Breast epithelium (tissue), 4 donors: ENCODE measurements at regions not wholly inside any gene's neighbourhood (a gene's known extent, or its start where the extent isn't known, plus 50 kb on each side); places are given as distances from the start of the nearest gene placed in this dataset.

Experiments used
- DNase-seq, 2 donors: peaks; one replicate each; pipeline ENCODE4 v3.0.0-alpha.2; 2019; ENCODE audit warnings: low spot score in 2 of 2
- H3K27ac ChIP-seq, 2 donors: fragments of 200-600 bp; sonication (generic) in 1 of 2; one replicate each; pipeline ENCODE4 v1.5.1; 2016 to 2019; ENCODE audit warnings: mild to moderate bottlenecking in 1 of 2
- H3K27me3 ChIP-seq, 2 donors: fragments of 200-600 bp; sonication (generic) in 1 of 2; one replicate each; pipeline versions ENCODE4 v1.5.1 to v1.6.0; 2017 to 2019; ENCODE audit warnings: control low read depth in 1 of 2, mild to moderate bottlenecking in 1 of 2
- H3K36me3 ChIP-seq: fragments of 200-600 bp; one replicate; pipeline ENCODE4 v1.5.1; 2019
- H3K4me1 ChIP-seq, 2 donors: fragments of 200-600 bp; sonication (generic); one replicate each; pipeline ENCODE4 v1.5.1; 2016 to 2019; ENCODE audit warnings: control low read depth in 1 of 2
- H3K4me3 ChIP-seq, 3 donors: fragments of 200-600 bp; sonication (generic); 1 replicate in 2 of 3; 2 replicates in 1 of 3; pipeline ENCODE4 v1.5.1; 2016 to 2019; ENCODE audit warnings: mild to moderate bottlenecking in 3 of 3, moderate library complexity in 2 of 3
- H3K9me3 ChIP-seq, 2 donors: fragments of 200-600 bp; sonication (generic) in 1 of 2; one replicate each; pipeline ENCODE4 v1.5.1; 2016 to 2019; ENCODE audit warnings: control low read depth in 1 of 2
- POLR2A ChIP-seq: fragments of 450-650 bp; IDR thresholded peaks from one replicate; pipeline ENCODE4 v1.6.1; 2016; ENCODE audit warnings: antibody characterized with exemption, mild to moderate bottlenecking, moderate library complexity
- POLR2AphosphoS5 ChIP-seq, 3 donors: sonication (generic); formaldehyde crosslinking; IDR thresholded peaks; one replicate each; pipeline ENCODE4 v1.6.1; 2017; ENCODE audit warnings: antibody characterized with exemption in 3 of 3
- intact Hi-C: fragments of 100-400 bp; cut with DNase I; formaldehyde crosslinking; loops from one replicate; pipeline ENCODE4 v1.15.1; 2023; ENCODE audit warnings: low total_unique reads
- TF ChIP-seq, protein P1 (sequence below), 3 donors: fragments of 450-650 bp; IDR thresholded peaks; one replicate each; pipeline ENCODE4 v1.5.1; 2016 to 2017; ENCODE audit warnings: antibody characterized with exemption in 3 of 3, mild to moderate bottlenecking in 3 of 3, moderate library complexity in 3 of 3

GRCh38 chr10:33733058-33733457 lies 398.6 kb upstream of the NRP1 start:
- DNase-seq: no peak

GRCh38 chr10:33732161-33732680 lies 397.8 kb upstream of the NRP1 start:
- no peak for DNase-seq
- Histone ChIP-seq H3K27ac (no peak overlapping the region), H3K4me3 (no peak overlapping the region), H3K4me1 (no peaks in the 10 kb centered on the region), H3K9me3 (peaks cover 4 to 8% of the 10 kb centered on the region in 2 donors), H3K36me3 (no peaks in the 10 kb centered on the region), H3K27me3 (no peaks in the 10 kb centered on the region)
- intact Hi-C loops: no loop called here
- TF ChIP-seq POLR2AphosphoS5 (IDR thresholded peaks at IDR 0.05): no peak
- TF ChIP-seq, protein P1, sequence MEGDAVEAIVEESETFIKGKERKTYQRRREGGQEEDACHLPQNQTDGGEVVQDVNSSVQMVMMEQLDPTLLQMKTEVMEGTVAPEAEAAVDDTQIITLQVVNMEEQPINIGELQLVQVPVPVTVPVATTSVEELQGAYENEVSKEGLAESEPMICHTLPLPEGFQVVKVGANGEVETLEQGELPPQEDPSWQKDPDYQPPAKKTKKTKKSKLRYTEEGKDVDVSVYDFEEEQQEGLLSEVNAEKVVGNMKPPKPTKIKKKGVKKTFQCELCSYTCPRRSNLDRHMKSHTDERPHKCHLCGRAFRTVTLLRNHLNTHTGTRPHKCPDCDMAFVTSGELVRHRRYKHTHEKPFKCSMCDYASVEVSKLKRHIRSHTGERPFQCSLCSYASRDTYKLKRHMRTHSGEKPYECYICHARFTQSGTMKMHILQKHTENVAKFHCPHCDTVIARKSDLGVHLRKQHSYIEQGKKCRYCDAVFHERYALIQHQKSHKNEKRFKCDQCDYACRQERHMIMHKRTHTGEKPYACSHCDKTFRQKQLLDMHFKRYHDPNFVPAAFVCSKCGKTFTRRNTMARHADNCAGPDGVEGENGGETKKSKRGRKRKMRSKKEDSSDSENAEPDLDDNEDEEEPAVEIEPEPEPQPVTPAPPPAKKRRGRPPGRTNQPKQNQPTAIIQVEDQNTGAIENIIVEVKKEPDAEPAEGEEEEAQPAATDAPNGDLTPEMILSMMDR (IDR thresholded peaks at IDR 0.05): no peak
- no peak for TF ChIP-seq POLR2A

More at GRCh38 chr10:33733058-33733457, 398.6 kb upstream of the NRP1 start:
- H3K27me3 ChIP-seq: no peaks in the 10 kb centered on the region
- no peaks in the 10 kb centered on the region for H3K4me1 ChIP-seq
- H3K27ac ChIP-seq: no peak overlapping the region
- H3K9me3 ChIP-seq: peaks cover 0 to under 1% of the 10 kb centered on the region in 2 donors
- H3K36me3 ChIP-seq: no peaks in the 10 kb centered on the region
- intact Hi-C loops: no loop called here
- H3K4me3 ChIP-seq: no peak overlapping the region
- no peak for TF ChIP-seq POLR2AphosphoS5 (IDR thresholded peaks at IDR 0.05)
- TF ChIP-seq, protein P1 (IDR thresholded peaks at IDR 0.05): no peak
- no peak for TF ChIP-seq POLR2A

DNA sequence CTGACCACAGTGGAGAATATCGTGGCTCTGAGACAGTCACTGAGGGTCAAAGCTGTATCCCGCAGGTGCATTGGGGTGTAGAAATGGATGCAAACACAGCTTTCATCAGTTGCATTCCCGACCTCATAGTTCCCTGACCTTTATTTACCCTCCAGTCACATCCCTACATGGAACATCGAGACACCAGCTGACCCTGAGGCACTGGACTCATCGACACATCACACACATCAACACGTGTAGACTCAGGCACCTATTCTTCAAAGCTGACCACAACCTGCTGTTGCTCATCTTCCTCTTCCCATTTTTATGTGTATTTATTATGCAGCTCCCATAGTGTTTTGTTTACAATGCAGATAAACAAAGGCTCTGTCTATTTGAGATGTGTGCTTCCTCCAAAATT lies 396.9 kb upstream of the NRP1 start:
- Histone ChIP-seq H3K4me3 (no peak overlapping the region), H3K27me3 (no peaks in the 10 kb centered on the region), H3K9me3 (peaks cover 4 to 8% of the 10 kb centered on the region in 2 donors), H3K36me3 (no peaks in the 10 kb centered on the region), H3K4me1 (no peaks in the 10 kb centered on the region), H3K27ac (no peak overlapping the region)
- intact Hi-C loops: no loop called here
- no peak for DNase-seq
- TF ChIP-seq POLR2A: no peak
- no peak for TF ChIP-seq POLR2AphosphoS5 (IDR thresholded peaks at IDR 0.05)
- TF ChIP-seq, protein P1 (IDR thresholded peaks at IDR 0.05): no peak

GRCh38 chr10:33725430-33725829 lies 391.0 kb upstream of the NRP1 start:
- Histone ChIP-seq H3K36me3 (no peaks in the 10 kb centered on the region), H3K9me3 (peaks cover 4 to 8% of the 10 kb centered on the region in 2 donors), H3K27me3 (no peaks in the 10 kb centered on the region), H3K27ac (no peak overlapping the region), H3K4me1 (no peaks in the 10 kb centered on the region), H3K4me3 (no peak overlapping the region)
- TF ChIP-seq POLR2AphosphoS5 (IDR thresholded peaks at IDR 0.05) (no peak), POLR2A (no peak)
- TF ChIP-seq, protein P1 (IDR thresholded peaks at IDR 0.05): no peak
- intact Hi-C loops: no loop called here
- DNase-seq: no peak

DNA sequence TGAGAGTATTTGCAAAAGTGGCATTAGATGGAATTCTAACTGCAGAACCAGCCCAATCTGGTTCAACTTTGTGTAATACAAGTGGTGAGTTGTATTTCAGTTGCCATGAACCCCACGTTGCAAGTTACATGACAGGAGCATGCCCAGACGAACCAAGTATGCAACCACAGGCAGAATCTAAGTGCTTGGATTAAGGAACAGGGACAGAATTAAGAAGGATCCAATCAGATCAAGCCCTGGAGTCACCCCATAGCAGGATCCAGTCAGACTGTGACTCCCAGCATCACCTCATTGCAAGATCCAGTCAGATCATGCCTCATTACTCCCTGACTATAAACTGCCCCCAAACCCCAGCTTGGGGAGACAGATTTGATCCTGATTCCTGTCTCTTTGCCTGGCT lies 388.7 kb upstream of the NRP1 start:
- no peaks in the 10 kb centered on the region for H3K36me3 ChIP-seq
- no peaks in the 10 kb centered on the region for H3K4me1 ChIP-seq
- TF ChIP-seq POLR2AphosphoS5 (IDR thresholded peaks at IDR 0.05) (no peak), POLR2A (no peak)
- TF ChIP-seq, protein P1 (IDR thresholded peaks at IDR 0.05): no peak
- no peak overlapping the region for H3K4me3 ChIP-seq
- H3K27me3 ChIP-seq: no peaks in the 10 kb centered on the region
- no peak overlapping the region for H3K27ac ChIP-seq
- intact Hi-C loops: no loop called here
- peaks cover 4 to 8% of the 10 kb centered on the region in 2 donors for H3K9me3 ChIP-seq
- DNase-seq: no peak
